Natural killer cell (primary cell): ENCODE measurements at regions not wholly inside any gene's neighbourhood (a gene's known extent, or its start where the extent isn't known, plus 50 kb on each side); places are given as distances from the start of the nearest gene placed in this dataset.
"Not testable (repeated sequence)": the region's sequence is repeated elsewhere in the genome, so short reads cannot be mapped to it uniquely, and the experiment has no call there.

Experiments
- ATAC-seq, 3 donors: fragments of 150-1000 bp in 2 of 3; fragments of 200-7000 bp in 1 of 3; cut with Tn5 transposase; 1 replicate in 1 of 3; 2 replicates in 2 of 3; pipeline ENCODE4 v1.10.0; 2021; ENCODE audit warnings: mild to moderate bottlenecking in 2 of 3, moderate library complexity in 2 of 3
- DNase-seq, 2 donors: peaks; one replicate each; pipeline versions ENCODE4 v3.0.0 to v3.0.0-alpha.2; 2013 to 2021; ENCODE audit warnings: mixed read lengths in 1 of 2
- H3K27ac ChIP-seq: one replicate; pipeline ENCODE4 v1.5.1; 2013; ENCODE audit warnings: mild to moderate bottlenecking, low read length
- H3K27me3 ChIP-seq: one replicate; pipeline ENCODE4 v1.6.1; 2013; ENCODE audit warnings: low read length; ENCODE audit not compliant: control insufficient read depth, insufficient read depth
- H3K36me3 ChIP-seq: one replicate; pipeline ENCODE4 v1.6.1; 2013; ENCODE audit warnings: low read length; ENCODE audit not compliant: control insufficient read depth, insufficient read depth
- H3K4me1 ChIP-seq: one replicate; pipeline ENCODE4 v1.6.1; 2013; ENCODE audit warnings: low read length; ENCODE audit not compliant: control insufficient read depth, insufficient read depth
- H3K4me3 ChIP-seq: one replicate; pipeline ENCODE4 v1.5.1; 2013; ENCODE audit warnings: low read length
- H3K9me3 ChIP-seq: one replicate; pipeline ENCODE4 v1.6.1; 2013; ENCODE audit warnings: low read length; ENCODE audit not compliant: control insufficient read depth, insufficient read depth
- H3K27ac Mint-ChIP-seq, 2 donors: one replicate each; pipeline ENCODE4 v1.8.0; 2022; ENCODE audit warnings: mild to moderate bottlenecking in 2 of 2, mixed read lengths in 2 of 2, moderate library complexity in 1 of 2
- H3K27me3 Mint-ChIP-seq, 2 donors: one replicate each; pipeline ENCODE4 v1.8.0; 2022; ENCODE audit warnings: low read depth in 2 of 2, mixed read lengths in 2 of 2
- H3K36me3 Mint-ChIP-seq: one replicate; pipeline ENCODE4 v1.8.0; 2022; ENCODE audit warnings: mixed read lengths
- H3K4me1 Mint-ChIP-seq, 2 donors: one replicate each; pipeline ENCODE4 v1.8.0; 2022; ENCODE audit warnings: mixed read lengths in 2 of 2
- H3K4me3 Mint-ChIP-seq: one replicate; pipeline ENCODE4 v1.8.0; 2022; ENCODE audit warnings: mild to moderate bottlenecking, moderate library complexity, mixed read lengths
- H3K9me3 Mint-ChIP-seq, 2 donors: one replicate each; pipeline ENCODE4 v1.8.0; 2022; ENCODE audit warnings: mixed read lengths in 2 of 2
- WGBS: methylation state at CpG from one replicate; pipeline ENCODE4 v1.1.7; 2013; ENCODE audit warnings: missing lambda C conversion rate; ENCODE audit not compliant: insufficient coverage; 5-methylcytosine and 5-hydroxymethylcytosine counted together
- intact Hi-C: fragments of 100-400 bp; cut with micrococcal nuclease; formaldehyde crosslinking; loops from one replicate; pipeline ENCODE4 v1.14.2; 2022

GRCh38 chr9:42365244-42365945 is 181.9 kb downstream of the SPATA31A6 start:
- peak in 2 of 3 donors; percentile 39 to 63 for ATAC-seq
- H3K9me3 ChIP-seq, H3K4me1 Mint-ChIP-seq, H3K4me1 ChIP-seq, H3K27ac Mint-ChIP-seq, H3K36me3 Mint-ChIP-seq, H3K27me3 ChIP-seq, H3K4me3 ChIP-seq, H3K9me3 Mint-ChIP-seq, H3K4me3 Mint-ChIP-seq, H3K27me3 Mint-ChIP-seq, DNase-seq, H3K36me3 ChIP-seq, intact Hi-C loops, H3K27ac ChIP-seq: not testable (repeated sequence)
- 100% methylated on average over 3 of the region's 7 CpGs for WGBS

- intact Hi-C loops, H3K27me3 ChIP-seq, H3K27ac Mint-ChIP-seq, H3K36me3 Mint-ChIP-seq, H3K4me3 Mint-ChIP-seq, DNase-seq, H3K9me3 ChIP-seq, H3K36me3 ChIP-seq, H3K4me1 ChIP-seq, H3K4me3 ChIP-seq, H3K9me3 Mint-ChIP-seq, H3K27me3 Mint-ChIP-seq, H3K4me1 Mint-ChIP-seq, H3K27ac ChIP-seq, ATAC-seq: not testable (repeated sequence)
- WGBS = no CpG with 5 or more reads among the region's 1 CpG
Observed at GRCh38 chr9:42368279-42368881, 184.9 kb downstream of the SPATA31A6 start.

GRCh38 chr9:42370172-42370571 is 186.7 kb downstream of the SPATA31A6 start:
- intact Hi-C loops, H3K4me3 ChIP-seq, H3K9me3 ChIP-seq, DNase-seq, ATAC-seq, H3K27ac ChIP-seq, H3K4me1 ChIP-seq, H3K27ac Mint-ChIP-seq, H3K27me3 Mint-ChIP-seq, H3K36me3 ChIP-seq, H3K36me3 Mint-ChIP-seq, H3K9me3 Mint-ChIP-seq, H3K4me1 Mint-ChIP-seq, H3K4me3 Mint-ChIP-seq, H3K27me3 ChIP-seq: not testable (repeated sequence)
- WGBS = no CpG with 5 or more reads among the region's 3 CpGs

GRCh38 chr9:42371417-42371816 is 188.0 kb downstream of the SPATA31A6 start:
- H3K27me3 ChIP-seq, H3K4me1 ChIP-seq, H3K27ac Mint-ChIP-seq, H3K9me3 ChIP-seq, H3K36me3 ChIP-seq, H3K27ac ChIP-seq, DNase-seq, H3K9me3 Mint-ChIP-seq, H3K4me3 Mint-ChIP-seq, H3K4me1 Mint-ChIP-seq, intact Hi-C loops, H3K4me3 ChIP-seq, H3K27me3 Mint-ChIP-seq, ATAC-seq, H3K36me3 Mint-ChIP-seq: not testable (repeated sequence)
- no CpG with 5 or more reads among the region's 1 CpG for WGBS

GRCh38 chr9:42377530-42378417 is 194.3 kb downstream of the SPATA31A6 start:
- WGBS = 76% methylated on average over 18 of the region's 23 CpGs

More at GRCh38 chr9:42377530-42378417, 194.3 kb downstream of the SPATA31A6 start:
- H3K27me3 Mint-ChIP-seq, DNase-seq, H3K36me3 Mint-ChIP-seq, H3K27me3 ChIP-seq, H3K27ac Mint-ChIP-seq, H3K9me3 ChIP-seq, ATAC-seq, H3K36me3 ChIP-seq, H3K27ac ChIP-seq, H3K4me3 ChIP-seq, H3K4me1 ChIP-seq, H3K4me1 Mint-ChIP-seq, intact Hi-C loops, H3K9me3 Mint-ChIP-seq, H3K4me3 Mint-ChIP-seq: not testable (repeated sequence)
